Caco-2 (cell line): ENCODE measurements at regions not wholly inside any gene's neighbourhood (a gene's known extent, or its start where the extent isn't known, plus 50 kb on each side); places are given as distances from the start of the nearest gene placed in this dataset.
"Not testable (repeated sequence)": the region's sequence is repeated elsewhere in the genome, so short reads cannot be mapped to it uniquely, and the experiment has no call there.

Source experiments
- BruUV-seq: library from RNA; stranded (reverse); fragments of 400-500 nt; replicated peaks from 2 replicates; lab custom pipeline; 2021; lab: Mats Ljungman, UMichigan
- CTCF ChIA-PET: fragments of 300-600 bp; sonication (Branson Sonifier 250); formaldehyde crosslinking; loops from one replicate; lab custom pipeline; 2022; ENCODE audit warnings: antibody characterized with exemption; lab: Charles Lee
- POLR2A ChIA-PET: fragments of 300-600 bp; sonication (Branson Sonifier 250); formaldehyde crosslinking; loops from one replicate; lab custom pipeline; 2022; ENCODE audit warnings: antibody characterized with exemption; lab: Charles Lee
- DNase-seq, 2 experiments: peaks; one replicate each; pipeline versions ENCODE4 v3.0.0 to v3.0.0-alpha.2; 2020 to 2022
- H3K27me3 ChIP-seq: replicated peaks from 2 replicates; pipeline ENCODE4 v1.6.0; 2011; ENCODE audit warnings: low read length; ENCODE audit not compliant: control insufficient read depth, insufficient read depth
- H3K36me3 ChIP-seq: 2 replicates; pipeline ENCODE4 v1.5.1; 2011; ENCODE audit warnings: low read length; ENCODE audit not compliant: control insufficient read depth, insufficient read depth
- H3K4me1 ChIP-seq: fragments of 250-450 bp; sonication (Bioruptor Pico); 2 replicates; pipeline ENCODE4 v1.5.1; 2020; ENCODE audit warnings: mild to moderate bottlenecking
- H3K4me3 ChIP-seq: 2 replicates; pipeline ENCODE4 v1.5.1; 2011; ENCODE audit warnings: low read depth, mild to moderate bottlenecking, control low read depth, low read length
- H3K9me3 ChIP-seq: fragments of 250-450 bp; sonication (Bioruptor Pico); 2 replicates; pipeline ENCODE4 v1.5.1; 2020; ENCODE audit warnings: mild to moderate bottlenecking, moderate library complexity
- H3K27ac Mint-ChIP-seq: one replicate; pipeline ENCODE4 v1.8.0; 2022; ENCODE audit warnings: mixed read lengths; ENCODE audit not compliant: unreplicated experiment
- H3K27me3 Mint-ChIP-seq: one replicate; pipeline ENCODE4 v1.8.0; 2022; ENCODE audit warnings: mixed read lengths; ENCODE audit not compliant: insufficient read depth, unreplicated experiment
- H3K36me3 Mint-ChIP-seq: one replicate; pipeline ENCODE4 v1.8.0; 2022; ENCODE audit warnings: mild to moderate bottlenecking, mixed read lengths; ENCODE audit not compliant: insufficient read depth, unreplicated experiment
- H3K4me1 Mint-ChIP-seq: one replicate; pipeline ENCODE4 v1.8.0; 2022; ENCODE audit warnings: low read depth, mixed read lengths; ENCODE audit not compliant: unreplicated experiment
- H3K4me3 Mint-ChIP-seq: one replicate; pipeline ENCODE4 v1.8.0; 2022; ENCODE audit warnings: mild to moderate bottlenecking, moderate library complexity, mixed read lengths; ENCODE audit not compliant: unreplicated experiment
- H3K9me3 Mint-ChIP-seq: one replicate; pipeline ENCODE4 v1.8.0; 2022; ENCODE audit warnings: mixed read lengths; ENCODE audit not compliant: unreplicated experiment
- intact Hi-C: fragments of 100-400 bp; cut with micrococcal nuclease; formaldehyde crosslinking; loops from one replicate; pipeline ENCODE4 v1.10.0; 2022; ENCODE audit not compliant: unreplicated experiment
- TF ChIP-seq, protein P1 (sequence below), 2 experiments: fragments of 200-600 bp in 1 of 2; IDR thresholded peaks; 1 replicate in 1 of 2; 2 replicates in 1 of 2; pipeline versions ENCODE4 v1.5.1 to v1.8.0; 2011 to 2022; ENCODE audit warnings: antibody characterized with exemption in 1 of 2, control low read depth in 1 of 2, inconsistent platforms in 1 of 2, low read depth in 1 of 2, low read length in 1 of 2, mild to moderate bottlenecking in 1 of 2, moderate library complexity in 1 of 2; ENCODE audit not compliant: insufficient read depth in 1 of 2, severe bottlenecking in 1 of 2, unreplicated experiment in 1 of 2

DNA sequence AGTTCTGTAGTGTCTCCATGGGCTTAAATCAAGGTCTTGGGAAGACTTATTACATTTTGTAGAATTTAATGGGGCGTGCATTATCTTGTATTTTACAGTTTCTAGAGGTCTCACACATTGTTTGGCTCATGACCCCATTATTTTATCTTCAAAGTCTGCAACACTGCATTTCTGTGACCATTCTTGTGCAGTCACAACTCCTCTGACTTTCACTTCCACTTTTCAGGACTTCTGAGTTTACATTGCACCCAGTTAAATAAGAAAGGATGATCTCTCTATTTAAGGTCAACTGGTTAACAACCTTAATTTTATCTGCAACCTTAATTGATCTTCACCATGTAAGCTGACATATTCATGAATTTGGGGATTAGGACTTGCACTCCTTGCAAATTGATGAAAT lies 1186.6 kb downstream of the MRPL39 start:
- Histone ChIP-seq H3K9me3 (no peaks in the 10 kb centered on the region; the same call in 1 of the 2 replicates), H3K27me3 (no peaks in the 10 kb centered on the region), H3K36me3 (no peaks in the 10 kb centered on the region), H3K4me3 (no peak overlapping the region), H3K4me1 (no peaks in the 10 kb centered on the region)
- Mint-ChIP-seq H3K36me3 (no peaks in the 10 kb centered on the region), H3K27ac (no peak overlapping the region), H3K27me3 (no peaks in the 10 kb centered on the region), H3K9me3 (peaks cover 10% of the 10 kb centered on the region), H3K4me1 (no peaks in the 10 kb centered on the region), H3K4me3 (no peak overlapping the region)
- ChIA-PET POLR2A (no interaction called here), CTCF (no interaction called here)
- BruUV-seq: no TSS peak
- TF ChIP-seq, protein P1, sequence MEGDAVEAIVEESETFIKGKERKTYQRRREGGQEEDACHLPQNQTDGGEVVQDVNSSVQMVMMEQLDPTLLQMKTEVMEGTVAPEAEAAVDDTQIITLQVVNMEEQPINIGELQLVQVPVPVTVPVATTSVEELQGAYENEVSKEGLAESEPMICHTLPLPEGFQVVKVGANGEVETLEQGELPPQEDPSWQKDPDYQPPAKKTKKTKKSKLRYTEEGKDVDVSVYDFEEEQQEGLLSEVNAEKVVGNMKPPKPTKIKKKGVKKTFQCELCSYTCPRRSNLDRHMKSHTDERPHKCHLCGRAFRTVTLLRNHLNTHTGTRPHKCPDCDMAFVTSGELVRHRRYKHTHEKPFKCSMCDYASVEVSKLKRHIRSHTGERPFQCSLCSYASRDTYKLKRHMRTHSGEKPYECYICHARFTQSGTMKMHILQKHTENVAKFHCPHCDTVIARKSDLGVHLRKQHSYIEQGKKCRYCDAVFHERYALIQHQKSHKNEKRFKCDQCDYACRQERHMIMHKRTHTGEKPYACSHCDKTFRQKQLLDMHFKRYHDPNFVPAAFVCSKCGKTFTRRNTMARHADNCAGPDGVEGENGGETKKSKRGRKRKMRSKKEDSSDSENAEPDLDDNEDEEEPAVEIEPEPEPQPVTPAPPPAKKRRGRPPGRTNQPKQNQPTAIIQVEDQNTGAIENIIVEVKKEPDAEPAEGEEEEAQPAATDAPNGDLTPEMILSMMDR (IDR thresholded peaks at IDR 0.05; ENCODE audit: insufficient read depth in 1 of 2, low read depth in 1 of 2, low read length in 1 of 2, severe bottlenecking in 1 of 2, unreplicated experiment in 1 of 2): no peak
- intact Hi-C loops: no loop called here
- DNase-seq: no peak

DNA sequence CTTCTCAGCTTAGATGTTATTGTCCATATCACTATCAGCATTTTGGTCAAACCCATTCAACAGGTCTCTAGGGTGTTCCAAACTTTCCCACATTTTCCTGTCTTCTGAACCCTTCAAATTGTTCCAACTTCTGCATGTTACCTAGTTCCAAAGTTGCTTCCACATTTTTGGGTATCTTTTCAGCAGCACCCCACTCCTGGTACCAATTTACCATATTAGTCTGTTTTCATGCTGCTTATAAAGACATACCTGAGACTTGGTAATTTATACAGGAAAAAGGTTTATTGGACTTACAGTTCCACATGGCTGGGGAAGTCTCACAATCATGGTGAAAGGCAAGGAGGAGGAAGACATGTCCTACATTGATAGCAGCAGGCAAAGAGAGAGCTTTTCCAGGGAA lies 1187.6 kb downstream of the MRPL39 start:
- DNase-seq, H3K4me3 ChIP-seq, H3K9me3 ChIP-seq, BruUV-seq, H3K27ac Mint-ChIP-seq, H3K4me1 Mint-ChIP-seq, H3K4me1 ChIP-seq, H3K36me3 ChIP-seq, H3K4me3 Mint-ChIP-seq, H3K27me3 ChIP-seq, CTCF ChIA-PET, intact Hi-C loops, H3K36me3 Mint-ChIP-seq, POLR2A ChIA-PET, H3K27me3 Mint-ChIP-seq: not testable (repeated sequence)
- H3K9me3 Mint-ChIP-seq: peaks cover 11% of the 10 kb centered on the region

DNA sequence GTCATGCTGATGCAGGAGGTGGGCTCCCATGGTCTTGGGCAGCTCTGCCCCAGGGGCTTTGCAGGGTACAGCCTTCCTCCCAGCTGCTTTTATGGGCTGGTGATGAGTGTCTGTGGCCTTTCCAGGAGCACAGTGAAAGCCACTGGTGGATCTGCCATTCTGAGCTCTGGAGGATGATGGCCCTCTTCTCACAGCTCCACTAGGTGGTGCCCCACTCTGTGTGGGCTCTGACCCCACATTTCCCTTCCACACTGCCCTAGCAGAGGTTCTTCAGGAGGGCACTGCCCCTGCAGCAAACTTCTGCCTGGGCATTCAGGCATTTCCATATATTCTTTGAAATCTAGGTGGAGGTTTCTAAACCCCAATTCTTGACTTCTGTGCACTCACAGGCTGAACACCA lies 1188.6 kb downstream of the MRPL39 start:
- no peaks in the 10 kb centered on the region for H3K4me1 ChIP-seq
- H3K27me3 ChIP-seq: no peaks in the 10 kb centered on the region
- no peak for DNase-seq
- H3K4me3 ChIP-seq: no peak overlapping the region
- intact Hi-C loops: no loop called here
- BruUV-seq: no TSS peak
- H3K9me3 ChIP-seq: no peaks in the 10 kb centered on the region; the same call in 1 of the 2 replicates
- no peak overlapping the region for H3K4me3 Mint-ChIP-seq
- H3K4me1 Mint-ChIP-seq: no peaks in the 10 kb centered on the region
- H3K36me3 ChIP-seq: no peaks in the 10 kb centered on the region
- ChIA-PET CTCF (no interaction called here), POLR2A (no interaction called here)
- TF ChIP-seq, protein P1 (IDR thresholded peaks at IDR 0.05; ENCODE audit: insufficient read depth in 1 of 2, low read depth in 1 of 2, low read length in 1 of 2, severe bottlenecking in 1 of 2, unreplicated experiment in 1 of 2): no peak
- no peak overlapping the region for H3K27ac Mint-ChIP-seq
- H3K9me3 Mint-ChIP-seq: peaks cover 20% of the 10 kb centered on the region
- no peaks in the 10 kb centered on the region for H3K27me3 Mint-ChIP-seq
- no peaks in the 10 kb centered on the region for H3K36me3 Mint-ChIP-seq

DNA sequence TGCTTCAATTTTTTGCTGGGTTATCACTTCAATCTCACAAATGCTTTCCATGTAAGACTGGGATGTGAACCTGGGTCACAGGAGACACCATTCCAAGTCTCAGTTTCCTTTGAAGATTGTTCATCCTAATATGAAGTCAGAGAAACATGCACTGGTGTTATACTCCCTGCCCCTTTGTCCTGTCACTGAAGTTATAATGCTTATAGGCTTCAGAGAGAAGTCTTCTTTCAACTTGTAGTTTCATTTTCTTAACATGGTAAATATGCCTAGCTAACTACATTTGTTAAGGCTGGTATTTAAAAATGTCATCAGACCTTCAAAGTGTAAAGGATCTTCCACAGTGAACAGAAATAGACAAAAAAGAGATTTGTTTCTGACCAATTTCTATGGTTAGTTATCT lies 1195.9 kb downstream of the MRPL39 start:
- no peaks in the 10 kb centered on the region for H3K36me3 ChIP-seq
- no peaks in the 10 kb centered on the region for H3K9me3 ChIP-seq
- H3K27me3 Mint-ChIP-seq: no peaks in the 10 kb centered on the region
- no peaks in the 10 kb centered on the region for H3K4me1 Mint-ChIP-seq
- H3K27ac Mint-ChIP-seq: no peak overlapping the region
- H3K4me3 ChIP-seq: no peak overlapping the region
- TF ChIP-seq, protein P1 (IDR thresholded peaks at IDR 0.05; ENCODE audit: insufficient read depth in 1 of 2, low read depth in 1 of 2, low read length in 1 of 2, severe bottlenecking in 1 of 2, unreplicated experiment in 1 of 2): no peak
- BruUV-seq: no TSS peak
- no peak for DNase-seq
- H3K36me3 Mint-ChIP-seq: no peaks in the 10 kb centered on the region
- intact Hi-C loops: no loop called here
- CTCF ChIA-PET: no interaction called here
- peaks cover 25% of the 10 kb centered on the region for H3K9me3 Mint-ChIP-seq
- no peak overlapping the region for H3K4me3 Mint-ChIP-seq
- no peaks in the 10 kb centered on the region for H3K27me3 ChIP-seq
- POLR2A ChIA-PET: no interaction called here
- no peaks in the 10 kb centered on the region for H3K4me1 ChIP-seq
